B cell (primary cell): ENCODE measurements at regions not wholly inside any gene's neighbourhood (a gene's known extent, or its start where the extent isn't known, plus 50 kb on each side); places are given as distances from the start of the nearest gene placed in this dataset.

Experiments
- ATAC-seq: fragments of 200-7000 bp; cut with Tn5 transposase; one replicate; pipeline ENCODE4 v1.10.0; 2021; ENCODE audit warnings: low read depth, mild to moderate bottlenecking, moderate number of reproducible peaks, moderate library complexity
- CTCF ChIA-PET: fragments of 350-600 bp; sonication (Branson Sonifier 250); formaldehyde crosslinking; loops from one replicate; lab custom pipeline; 2021; ENCODE audit warnings: antibody characterized with exemption, inconsistent platforms; lab: Charles Lee
- POLR2A ChIA-PET: fragments of 350-600 bp; sonication (Branson Sonifier 250); formaldehyde crosslinking; loops from one replicate; lab custom pipeline; 2021; ENCODE audit warnings: antibody characterized with exemption; lab: Charles Lee
- DNase-seq: peaks from one replicate; pipeline ENCODE4 v3.0.0; 2013
- H2AFZ ChIP-seq: 2 replicates; pipeline ENCODE4 v1.6.1; 2012; ENCODE audit warnings: mild to moderate bottlenecking, low read depth, low read length; ENCODE audit not compliant: insufficient read depth, poor library complexity, severe bottlenecking
- H3K27ac ChIP-seq, 2 donors: 1 replicate in 1 of 2; 2 replicates in 1 of 2; pipeline ENCODE4 v1.5.1; 2012 to 2013; ENCODE audit warnings: low read length in 2 of 2, mild to moderate bottlenecking in 2 of 2, moderate library complexity in 1 of 2
- H3K27me3 ChIP-seq, 4 experiments: fragments of 200-600 bp in 1 of 4; sonication (generic) in 1 of 4; replicated peaks in 1 of 4; 1 replicate in 2 of 4; 2 replicates in 2 of 4; pipeline versions ENCODE4 v1.6.1 to v1.7.0; 2013 to 2016; ENCODE audit warnings: low read length in 3 of 4, mild to moderate bottlenecking in 2 of 4, mixed read lengths in 1 of 4, moderate library complexity in 1 of 4; ENCODE audit not compliant: insufficient read depth in 4 of 4, control insufficient read depth in 3 of 4; ENCODE audit errors: control extremely low read depth in 1 of 4
- H3K36me3 ChIP-seq, 2 experiments: replicated peaks in 1 of 2; 1 replicate in 1 of 2; 2 replicates in 1 of 2; pipeline versions ENCODE4 v1.6.1 to v1.7.1; 2013; ENCODE audit warnings: low read length in 1 of 2; ENCODE audit not compliant: insufficient read depth in 2 of 2, control insufficient read depth in 1 of 2; ENCODE audit errors: control extremely low read depth in 1 of 2, extremely low read depth in 1 of 2
- H3K4me1 ChIP-seq, 2 donors: fragments of 200-600 bp in 1 of 2; sonication (generic) in 1 of 2; 1 replicate in 1 of 2; 2 replicates in 1 of 2; pipeline versions ENCODE4 v1.5.1 to v1.6.1; 2013 to 2017; ENCODE audit warnings: low read length in 2 of 2; ENCODE audit not compliant: control insufficient read depth in 2 of 2, insufficient read depth in 2 of 2
- H3K4me2 ChIP-seq: replicated peaks from 2 replicates; pipeline ENCODE3; 2012; ENCODE audit warnings: mild to moderate bottlenecking, low read depth, low read length; ENCODE audit not compliant: poor library complexity, severe bottlenecking
- H3K4me3 ChIP-seq, 5 experiments: fragments of 200-600 bp in 1 of 5; sonication (generic) in 1 of 5; 1 replicate in 3 of 5; 2 replicates in 2 of 5; pipeline versions ENCODE4 v1.5.1 to v1.7.0; 2011 to 2016; ENCODE audit warnings: low read length in 4 of 5, mild to moderate bottlenecking in 4 of 5, low read depth in 2 of 5, control low read depth in 1 of 5, moderate library complexity in 1 of 5; ENCODE audit not compliant: insufficient read depth in 1 of 5; ENCODE audit errors: control extremely low read depth in 1 of 5, extremely low read depth in 1 of 5
- H3K79me2 ChIP-seq: fragments of 200-600 bp; sonication (generic); one replicate; pipeline ENCODE4 v1.6.0; 2016; ENCODE audit warnings: low read length; ENCODE audit not compliant: control insufficient read depth, insufficient read depth
- H3K9ac ChIP-seq: fragments of 200-600 bp; sonication (generic); 2 replicates; pipeline ENCODE4 v1.6.1; 2017; ENCODE audit warnings: mild to moderate bottlenecking, low read length, moderate library complexity
- H3K9me3 ChIP-seq, 3 donors: one replicate each; pipeline versions ENCODE4 v1.6.1 to v1.7.1; 2013; ENCODE audit warnings: low read length in 2 of 3; ENCODE audit not compliant: control insufficient read depth in 2 of 3, insufficient read depth in 1 of 3; ENCODE audit errors: control extremely low read depth in 1 of 3
- H4K20me1 ChIP-seq: 2 replicates; pipeline ENCODE4 v1.6.0; 2012; ENCODE audit warnings: mild to moderate bottlenecking, low read length; ENCODE audit not compliant: insufficient read depth, control insufficient read depth, poor library complexity, severe bottlenecking
- H3K27ac Mint-ChIP-seq: one replicate; pipeline ENCODE4 v1.8.0; 2021; ENCODE audit warnings: mixed read lengths
- H3K27me3 Mint-ChIP-seq: one replicate; pipeline ENCODE4 v1.8.0; 2021; ENCODE audit warnings: mixed read lengths
- H3K4me1 Mint-ChIP-seq: one replicate; pipeline ENCODE4 v1.8.0; 2021; ENCODE audit warnings: mixed read lengths
- H3K4me3 Mint-ChIP-seq: one replicate; pipeline ENCODE4 v1.8.0; 2021; ENCODE audit warnings: mixed read lengths
- H3K9me3 Mint-ChIP-seq: one replicate; pipeline ENCODE4 v1.8.0; 2022; ENCODE audit warnings: mixed read lengths; ENCODE audit not compliant: insufficient read depth
- CTCF ChIP-seq: fragments of 200-600 bp; IDR thresholded peaks from one replicate; pipeline ENCODE4 v1.8.0; 2022; ENCODE audit warnings: antibody characterized with exemption, mild to moderate bottlenecking
- EZH2 ChIP-seq: IDR thresholded peaks from 2 replicates; pipeline ENCODE4 v1.6.1; 2012; ENCODE audit warnings: borderline replicate concordance, low read depth, mild to moderate bottlenecking, moderate library complexity, low read length; ENCODE audit not compliant: insufficient read depth, poor library complexity, severe bottlenecking
- WGBS: methylation state at CpG from one replicate; pipeline ENCODE4 v1.1.5; 2013; ENCODE audit warnings: missing lambda C conversion rate; ENCODE audit not compliant: insufficient coverage; 5-methylcytosine and 5-hydroxymethylcytosine counted together
- intact Hi-C: fragments of 100-400 bp; cut with micrococcal nuclease; formaldehyde crosslinking; loops from one replicate; pipeline ENCODE4 v1.10.0; 2022

DNA sequence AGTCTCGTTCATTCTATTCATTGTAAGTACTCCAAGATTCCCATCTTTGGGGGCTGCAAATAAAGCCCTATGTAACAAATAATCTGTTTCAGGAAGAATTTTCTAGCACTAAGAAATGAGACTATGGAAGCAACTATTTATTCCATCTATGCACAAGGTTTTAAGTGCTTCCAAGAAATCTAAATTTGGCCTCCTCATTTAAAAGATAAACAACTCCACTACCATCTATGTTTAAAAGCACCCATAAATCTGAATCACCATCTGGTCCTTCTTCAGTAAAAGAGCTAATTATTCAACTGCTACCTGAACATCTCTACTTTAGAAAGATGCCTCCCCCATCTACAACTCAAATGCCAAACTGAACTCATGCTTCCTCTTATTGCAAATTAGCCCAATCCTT, 547.3 kb upstream of the LRRC4C start:
- POLR2A ChIA-PET, result no interaction called here
- Histone ChIP-seq H3K36me3 (no peaks in the 10 kb centered on the region), H3K9ac (no peak overlapping the region), H3K4me1 (no peaks in the 10 kb centered on the region), H2AFZ (no peak overlapping the region), H3K9me3 (peaks cover 0 to 1% (median 0%) of the 10 kb centered on the region in 3 donors), H3K79me2 (no peaks in the 10 kb centered on the region), H3K4me2 (no peak overlapping the region), H3K4me3 (no peak overlapping the region), H3K27me3 (no peaks in the 10 kb centered on the region), H4K20me1 (no peaks in the 10 kb centered on the region), H3K27ac (no peak overlapping the region)
- Mint-ChIP-seq H3K27ac (no peak overlapping the region), H3K27me3 (no peaks in the 10 kb centered on the region), H3K4me1 (no peaks in the 10 kb centered on the region), H3K4me3 (no peak overlapping the region), H3K9me3 (peaks cover 3% of the 10 kb centered on the region)
- ATAC-seq (no peak), DNase-seq (no peak)
- no CpG with 5 or more reads among the region's 1 CpG for WGBS
- CTCF ChIA-PET, result no interaction called here
- intact Hi-C loops, result no loop called here
- TF ChIP-seq EZH2, result no peak
- no peak for TF ChIP-seq CTCF

DNA sequence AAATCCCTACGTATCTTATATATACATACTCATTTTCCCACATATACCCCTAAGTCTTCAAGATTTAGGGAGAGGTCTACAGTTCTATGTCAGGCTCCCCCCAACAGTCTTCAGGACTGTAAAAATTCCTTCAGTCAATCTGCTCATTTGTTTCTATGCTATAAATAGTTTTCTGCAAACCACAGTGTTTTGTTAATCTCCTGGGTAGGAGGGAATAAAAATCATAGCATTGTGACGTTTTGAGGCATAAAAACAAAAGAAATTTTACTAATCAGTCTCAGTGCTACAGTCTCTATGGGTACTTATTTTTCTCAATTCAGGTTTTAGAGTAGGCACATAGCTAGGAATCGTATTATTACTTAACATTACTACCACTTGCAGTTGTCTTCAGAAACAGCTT, 552.8 kb upstream of the LRRC4C start:
- no peak overlapping the region for H3K4me3 Mint-ChIP-seq
- no peak for ATAC-seq
- no peaks in the 10 kb centered on the region for H3K4me1 Mint-ChIP-seq
- Histone ChIP-seq H3K9ac (no peak overlapping the region), H4K20me1 (no peaks in the 10 kb centered on the region), H3K79me2 (no peaks in the 10 kb centered on the region), H3K36me3 (no peaks in the 10 kb centered on the region), H3K4me1 (no peaks in the 10 kb centered on the region), H3K4me2 (no peak overlapping the region), H2AFZ (no peak overlapping the region), H3K4me3 (no peak overlapping the region), H3K27me3 (no peaks in the 10 kb centered on the region), H3K27ac (no peak overlapping the region), H3K9me3 (peaks cover 0 to 3% (median 1%) of the 10 kb centered on the region in 3 donors)
- CTCF ChIA-PET, result no interaction called here
- H3K9me3 Mint-ChIP-seq, result peaks cover under 1% of the 10 kb centered on the region
- TF ChIP-seq CTCF (no peak), EZH2 (no peak)
- H3K27ac Mint-ChIP-seq, result no peak overlapping the region
- H3K27me3 Mint-ChIP-seq, result no peaks in the 10 kb centered on the region
- no peak for DNase-seq
- 100% methylated on average over 1 of the region's 3 CpGs for whole genome bisulfite sequencing
- intact Hi-C loops, result loop anchor here (10.0 kb wide), 1 partner anchor 63 kb away; no protein-coding TSS in a partner anchor
- POLR2A ChIA-PET, result no interaction called here
